Activated naive CD8-positive, alpha-beta T cell (primary cell): ENCODE measurements at regions not wholly inside any gene's neighbourhood (a gene's known extent, or its start where the extent isn't known, plus 50 kb on each side); places are given as distances from the start of the nearest gene placed in this dataset.
"Not testable (repeated sequence)": the region's sequence is repeated elsewhere in the genome, so short reads cannot be mapped to it uniquely, and the experiment has no call there.

Experiments used
- H3K27ac Mint-ChIP-seq: one replicate; pipeline ENCODE4 v1.8.0; 2021; ENCODE audit warnings: mixed read lengths
- H3K27me3 Mint-ChIP-seq: one replicate; pipeline ENCODE4 v1.8.0; 2021; ENCODE audit warnings: mixed read lengths
- H3K36me3 Mint-ChIP-seq: one replicate; pipeline ENCODE4 v1.8.0; 2021; ENCODE audit warnings: mixed read lengths
- H3K4me1 Mint-ChIP-seq: one replicate; pipeline ENCODE4 v1.8.0; 2021; ENCODE audit warnings: low read depth, mixed read lengths
- H3K4me3 Mint-ChIP-seq: one replicate; pipeline ENCODE4 v1.8.0; 2021; ENCODE audit warnings: mild to moderate bottlenecking, mixed read lengths
- H3K9me3 Mint-ChIP-seq: one replicate; pipeline ENCODE4 v1.8.0; 2021; ENCODE audit warnings: low read depth, mixed read lengths

DNA sequence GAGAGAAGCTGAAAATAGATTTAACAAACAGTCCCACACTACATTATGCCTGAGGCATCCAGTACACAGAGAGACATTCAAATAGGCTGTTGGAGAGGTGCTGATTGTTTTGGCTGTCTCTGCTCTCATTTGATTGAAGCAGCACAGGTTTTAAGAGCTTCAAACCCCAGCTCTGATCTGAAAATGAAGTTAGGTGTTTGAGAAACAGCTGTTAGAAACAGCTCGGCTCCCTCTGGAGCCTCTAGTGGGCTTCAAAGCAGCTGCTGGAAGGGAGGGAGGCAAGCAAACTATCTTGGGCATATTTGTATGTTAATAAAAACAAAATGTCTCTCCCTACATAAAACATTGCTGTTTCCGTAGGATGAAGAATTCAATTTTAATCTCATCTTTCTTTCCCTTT lies 607.3 kb upstream of the GOT2 start:
- H3K36me3 Mint-ChIP-seq: no peaks in the 10 kb centered on the region
- no peak overlapping the region for H3K27ac Mint-ChIP-seq
- H3K4me3 Mint-ChIP-seq: no peak overlapping the region
- no peaks in the 10 kb centered on the region for H3K4me1 Mint-ChIP-seq
- peaks cover 8% of the 10 kb centered on the region for H3K9me3 Mint-ChIP-seq
- no peaks in the 10 kb centered on the region for H3K27me3 Mint-ChIP-seq

DNA sequence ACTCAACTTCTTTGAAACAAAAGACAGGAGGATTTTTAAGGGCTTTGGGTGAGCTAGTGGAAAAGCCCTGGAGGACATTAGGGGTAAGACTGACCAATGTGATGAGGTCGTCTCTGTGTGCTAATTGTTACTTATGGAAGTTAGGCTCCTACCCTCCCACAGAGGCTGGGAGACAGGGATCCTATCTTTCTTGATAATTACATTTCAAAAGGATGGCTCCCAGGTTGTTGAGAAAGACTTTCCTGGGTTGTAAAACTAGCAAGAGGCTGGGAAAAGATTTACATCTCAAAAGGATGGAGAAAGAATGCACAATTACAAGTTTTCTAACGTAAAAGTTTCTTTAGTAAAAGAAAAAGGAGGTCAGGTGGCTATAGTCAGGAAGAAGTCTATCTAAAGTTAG lies 605.8 kb upstream of the GOT2 start:
- peaks cover 8% of the 10 kb centered on the region for H3K9me3 Mint-ChIP-seq
- no peak overlapping the region for H3K4me3 Mint-ChIP-seq
- H3K27ac Mint-ChIP-seq: no peak overlapping the region
- H3K4me1 Mint-ChIP-seq: no peaks in the 10 kb centered on the region
- H3K36me3 Mint-ChIP-seq: no peaks in the 10 kb centered on the region
- H3K27me3 Mint-ChIP-seq: no peaks in the 10 kb centered on the region

DNA sequence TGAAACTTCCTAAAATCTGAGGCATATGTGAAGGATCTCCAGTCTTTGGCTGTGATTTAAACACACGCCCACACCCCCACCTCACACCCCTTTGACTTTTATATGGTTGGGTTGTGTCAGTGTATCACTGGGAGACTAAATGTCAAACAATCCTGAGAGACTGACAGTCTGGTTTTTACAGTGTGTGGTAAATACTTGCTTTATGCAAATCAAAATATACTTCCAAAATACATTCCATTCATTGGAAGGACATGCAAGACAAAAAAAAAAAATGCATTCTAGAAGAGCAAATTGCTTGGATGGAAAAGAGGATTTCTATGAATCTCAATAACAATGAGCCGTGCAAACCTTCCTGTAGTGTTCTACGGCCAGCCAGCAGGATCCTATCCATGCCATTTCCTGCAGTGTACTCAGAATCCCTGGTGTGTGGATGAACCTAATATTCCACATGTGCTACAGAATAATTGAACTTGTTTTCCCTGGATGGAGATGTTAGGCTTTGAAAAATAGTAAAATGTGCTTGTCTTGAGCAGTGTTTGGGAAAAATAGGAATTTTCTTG lies 602.1 kb upstream of the GOT2 start:
- Mint-ChIP-seq H3K4me1 (no peaks in the 10 kb centered on the region), H3K27ac (no peak overlapping the region), H3K9me3 (peaks cover 8% of the 10 kb centered on the region), H3K36me3 (no peaks in the 10 kb centered on the region), H3K4me3 (no peak overlapping the region), H3K27me3 (no peaks in the 10 kb centered on the region)

DNA sequence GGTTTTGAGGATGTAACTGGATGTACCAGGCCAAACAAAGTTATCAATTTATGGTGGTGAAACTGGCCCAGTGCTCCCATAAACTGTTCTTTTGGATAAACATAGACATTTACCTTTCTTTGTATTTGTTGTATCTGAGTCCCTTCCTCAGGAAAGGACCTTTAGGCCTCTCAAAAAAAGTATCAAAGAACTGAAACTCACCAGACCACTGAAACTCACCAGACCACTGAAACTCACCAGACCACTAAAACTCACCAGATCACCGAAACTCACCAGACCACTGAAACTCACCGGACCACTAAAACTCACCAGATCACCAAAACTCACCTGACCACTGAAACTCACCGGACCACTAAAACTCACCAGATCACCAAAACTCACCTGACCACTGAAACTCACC lies 597.6 kb upstream of the GOT2 start:
- H3K4me3 Mint-ChIP-seq, H3K27ac Mint-ChIP-seq, H3K9me3 Mint-ChIP-seq, H3K36me3 Mint-ChIP-seq, H3K27me3 Mint-ChIP-seq, H3K4me1 Mint-ChIP-seq: not testable (repeated sequence)

DNA sequence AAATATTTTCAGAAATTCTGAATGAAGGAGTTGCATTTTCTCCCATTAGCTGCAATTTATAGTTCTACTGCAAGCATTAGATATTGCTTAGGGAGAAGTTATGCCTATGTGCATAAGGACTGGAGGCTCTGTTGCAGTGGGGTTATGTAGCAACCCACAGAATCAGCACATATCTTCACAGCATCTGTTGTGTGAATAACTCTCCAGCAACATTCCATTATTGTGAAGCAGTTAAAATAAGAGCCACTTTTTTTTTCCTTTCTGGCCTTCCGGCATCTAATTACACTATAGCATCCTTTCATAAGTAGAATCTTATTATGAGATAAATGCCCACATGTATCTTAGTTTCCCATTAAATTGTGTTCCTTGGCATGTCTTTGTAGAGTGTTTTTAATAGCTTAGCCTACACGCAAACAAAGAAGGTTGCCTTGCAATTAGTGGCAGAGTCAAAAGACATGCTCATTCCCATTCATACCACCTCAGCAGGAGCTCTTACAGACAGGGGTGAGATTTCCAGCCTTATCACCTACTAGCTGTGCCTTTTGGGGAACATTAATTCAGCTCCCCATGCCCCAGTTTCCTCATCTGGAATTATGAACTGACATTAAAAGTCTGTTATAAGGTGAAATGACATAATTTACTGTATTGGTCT lies 596.0 kb upstream of the GOT2 start:
- Mint-ChIP-seq H3K4me3 (no peak overlapping the region), H3K4me1 (no peaks in the 10 kb centered on the region), H3K36me3 (no peaks in the 10 kb centered on the region), H3K27ac (no peak overlapping the region), H3K27me3 (no peaks in the 10 kb centered on the region), H3K9me3 (peaks cover 10% of the 10 kb centered on the region)

DNA sequence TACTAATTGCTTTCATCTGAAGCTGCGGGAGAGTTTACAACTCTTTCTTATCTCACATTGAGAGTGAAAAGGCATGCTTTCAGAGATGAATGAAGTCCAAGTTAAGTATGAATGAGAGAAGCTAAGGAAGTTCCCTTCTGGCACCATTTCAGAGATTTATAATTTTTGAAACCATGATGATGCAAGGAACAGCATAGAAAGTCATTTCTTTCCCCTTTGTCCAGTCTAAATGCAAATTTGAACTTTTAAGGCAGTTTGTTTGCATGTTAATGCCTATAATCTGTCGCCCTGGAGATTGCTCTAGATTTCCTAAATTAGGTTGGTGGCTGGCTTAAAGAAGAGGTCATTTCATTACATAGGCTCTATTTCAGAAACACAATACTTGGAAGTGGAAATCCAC lies 594.8 kb upstream of the GOT2 start:
- Mint-ChIP-seq H3K36me3 (no peaks in the 10 kb centered on the region), H3K4me1 (no peaks in the 10 kb centered on the region), H3K27ac (no peak overlapping the region), H3K4me3 (no peak overlapping the region), H3K27me3 (no peaks in the 10 kb centered on the region), H3K9me3 (peaks cover 10% of the 10 kb centered on the region)

DNA sequence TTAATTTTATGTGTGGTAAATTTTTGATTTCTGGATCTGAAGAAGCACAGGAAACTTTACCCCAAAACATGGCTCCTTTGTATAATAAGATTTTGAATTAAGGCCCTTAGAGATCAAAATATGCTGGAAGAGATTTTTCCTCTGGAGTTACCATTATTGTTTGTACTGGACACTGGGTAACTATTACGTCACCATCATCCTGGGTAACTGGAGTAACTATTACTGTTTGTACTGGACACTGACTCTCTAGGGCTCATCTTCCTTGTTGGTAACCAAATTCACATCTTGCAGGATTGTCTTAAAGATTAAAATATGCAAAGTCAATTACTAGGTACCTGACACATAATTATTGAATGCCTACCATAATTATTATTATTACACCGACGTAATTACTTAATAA lies 593.8 kb upstream of the GOT2 start:
- Mint-ChIP-seq H3K4me1 (no peaks in the 10 kb centered on the region), H3K9me3 (peaks cover 14% of the 10 kb centered on the region), H3K27me3 (no peaks in the 10 kb centered on the region), H3K27ac (no peak overlapping the region), H3K4me3 (no peak overlapping the region), H3K36me3 (no peaks in the 10 kb centered on the region)

DNA sequence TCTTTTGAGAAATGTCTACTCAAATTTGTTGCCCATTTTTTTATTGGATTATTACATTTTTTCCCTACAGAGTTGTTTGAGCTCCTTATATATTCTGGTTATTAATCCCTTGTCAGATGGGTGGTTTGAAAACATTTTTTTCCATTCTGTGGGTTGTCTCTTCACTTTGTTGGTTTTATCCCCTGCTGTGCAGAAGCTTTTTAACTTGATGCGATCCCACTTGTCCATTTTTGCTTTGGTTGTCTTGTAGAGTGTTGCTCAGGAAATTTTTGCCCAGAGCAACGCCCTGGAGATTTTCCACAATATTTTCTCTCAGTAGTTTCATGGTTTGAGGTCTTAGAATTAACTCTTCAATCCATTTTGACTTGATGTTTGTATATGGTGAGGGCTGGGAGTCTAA lies 592.8 kb upstream of the GOT2 start:
- Mint-ChIP-seq H3K36me3 (no peaks in the 10 kb centered on the region), H3K27ac (no peak overlapping the region), H3K4me1 (no peaks in the 10 kb centered on the region), H3K9me3 (peaks cover 14% of the 10 kb centered on the region), H3K4me3 (no peak overlapping the region), H3K27me3 (no peaks in the 10 kb centered on the region)

DNA sequence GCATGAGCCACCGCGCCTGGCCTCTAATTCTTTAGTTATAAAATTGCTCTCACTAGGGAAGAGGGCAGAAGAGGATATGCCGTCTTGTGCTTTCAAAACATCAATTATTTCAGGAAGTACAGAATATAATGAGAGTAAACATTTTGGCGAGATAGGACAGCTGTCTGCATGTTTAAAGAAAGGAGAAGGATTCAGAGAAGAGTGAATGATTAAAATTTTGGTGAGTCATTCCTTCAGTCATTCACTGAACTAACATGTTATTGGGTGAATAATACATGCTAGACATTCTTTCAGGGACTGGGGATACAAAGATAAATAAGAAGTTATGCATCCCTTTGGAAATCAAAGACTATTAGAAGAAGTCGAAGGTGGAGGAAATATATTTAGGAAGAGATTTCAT lies 590.3 kb upstream of the GOT2 start:
- Mint-ChIP-seq H3K36me3 (no peaks in the 10 kb centered on the region), H3K4me3 (no peak overlapping the region), H3K27me3 (no peaks in the 10 kb centered on the region), H3K27ac (no peak overlapping the region), H3K4me1 (no peaks in the 10 kb centered on the region), H3K9me3 (peaks cover 14% of the 10 kb centered on the region)

DNA sequence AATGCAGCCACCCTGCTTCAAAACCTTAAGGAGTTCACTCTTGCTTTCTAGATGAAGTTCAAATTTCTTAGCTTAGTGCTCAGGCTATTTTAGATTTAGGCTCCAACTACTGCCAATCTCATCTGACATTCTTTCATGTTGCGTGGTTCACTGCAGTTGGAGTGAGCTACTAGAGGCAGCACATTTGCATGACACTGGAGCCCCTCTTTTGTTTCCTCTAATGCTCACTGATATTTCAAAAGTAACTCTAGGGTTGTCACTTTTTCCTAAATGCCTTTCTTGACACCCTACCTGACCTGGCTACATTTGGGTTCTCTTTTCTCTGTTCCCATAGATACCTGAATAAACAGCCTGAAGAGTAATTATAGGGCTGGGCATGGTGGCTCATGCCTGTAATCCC lies 586.5 kb upstream of the GOT2 start:
- Mint-ChIP-seq H3K9me3 (peaks cover 8% of the 10 kb centered on the region), H3K36me3 (no peaks in the 10 kb centered on the region), H3K4me3 (no peak overlapping the region), H3K4me1 (no peaks in the 10 kb centered on the region), H3K27ac (no peak overlapping the region), H3K27me3 (no peaks in the 10 kb centered on the region)

DNA sequence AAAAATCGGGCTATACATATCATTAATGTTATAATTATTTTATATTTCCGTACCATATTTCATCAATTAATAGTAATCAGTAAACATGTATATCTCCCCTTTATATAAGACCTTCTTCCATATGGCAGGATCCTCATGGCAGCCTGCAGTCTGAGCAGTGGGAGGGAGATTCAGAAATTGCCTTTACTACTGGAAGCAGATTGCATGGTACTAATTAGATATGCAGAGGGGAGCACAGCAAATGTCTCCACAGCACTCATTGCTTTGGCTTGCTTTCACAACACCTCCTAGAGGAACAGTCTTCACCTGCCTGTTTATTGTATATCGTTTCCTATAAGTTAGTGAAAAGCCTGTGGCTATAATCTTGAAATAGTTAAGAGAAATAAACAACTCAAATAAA lies 585.8 kb upstream of the GOT2 start:
- Mint-ChIP-seq H3K4me3 (no peak overlapping the region), H3K9me3 (peaks cover 8% of the 10 kb centered on the region), H3K4me1 (no peaks in the 10 kb centered on the region), H3K36me3 (no peaks in the 10 kb centered on the region), H3K27ac (no peak overlapping the region), H3K27me3 (no peaks in the 10 kb centered on the region)

DNA sequence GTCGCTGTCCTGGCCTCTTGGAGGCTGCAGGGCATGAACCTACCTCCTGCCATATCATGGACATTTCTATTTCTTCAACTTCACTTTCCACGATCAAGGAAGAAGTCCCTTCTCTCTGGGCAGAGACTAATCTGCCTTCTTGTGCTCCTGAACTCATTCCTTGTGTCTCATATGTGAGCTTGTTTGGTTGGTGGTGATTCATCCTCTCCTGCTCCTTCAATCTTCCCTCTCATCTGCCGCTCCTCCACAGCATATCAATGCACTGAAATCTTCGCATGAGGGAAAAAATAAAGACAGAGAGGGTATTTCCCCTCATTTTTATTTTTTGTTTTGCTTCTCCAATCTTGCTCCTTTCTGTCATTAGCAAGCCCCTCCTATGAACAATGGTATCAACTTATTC lies 571.7 kb upstream of the GOT2 start:
- no peaks in the 10 kb centered on the region for H3K4me1 Mint-ChIP-seq
- no peaks in the 10 kb centered on the region for H3K36me3 Mint-ChIP-seq
- no peak overlapping the region for H3K27ac Mint-ChIP-seq
- no peaks in the 10 kb centered on the region for H3K27me3 Mint-ChIP-seq
- no peaks in the 10 kb centered on the region for H3K9me3 Mint-ChIP-seq
- no peak overlapping the region for H3K4me3 Mint-ChIP-seq

DNA sequence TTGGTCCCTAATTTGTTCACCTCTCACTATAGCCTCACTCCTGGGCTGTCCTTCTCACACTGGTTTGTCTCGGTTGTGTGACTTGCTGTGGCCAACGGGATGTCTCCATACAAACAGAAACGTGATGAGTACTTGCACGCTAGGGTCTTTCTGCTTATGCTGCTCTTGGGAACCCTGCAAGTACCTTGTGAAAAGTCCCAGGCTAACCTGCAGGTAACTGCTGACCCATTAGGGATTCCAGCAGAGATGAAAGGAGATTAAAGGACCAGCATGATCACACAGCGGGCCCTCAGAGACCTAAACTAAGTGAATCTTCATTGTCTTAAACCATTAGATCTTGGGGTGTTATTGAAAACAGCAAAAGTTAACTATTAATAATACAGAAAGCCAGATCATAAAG lies 562.8 kb upstream of the GOT2 start:
- no peaks in the 10 kb centered on the region for H3K36me3 Mint-ChIP-seq
- H3K27ac Mint-ChIP-seq: no peak overlapping the region
- H3K27me3 Mint-ChIP-seq: peaks cover 3% of the 10 kb centered on the region
- no peak overlapping the region for H3K4me3 Mint-ChIP-seq
- H3K9me3 Mint-ChIP-seq: no peaks in the 10 kb centered on the region
- H3K4me1 Mint-ChIP-seq: no peaks in the 10 kb centered on the region

DNA sequence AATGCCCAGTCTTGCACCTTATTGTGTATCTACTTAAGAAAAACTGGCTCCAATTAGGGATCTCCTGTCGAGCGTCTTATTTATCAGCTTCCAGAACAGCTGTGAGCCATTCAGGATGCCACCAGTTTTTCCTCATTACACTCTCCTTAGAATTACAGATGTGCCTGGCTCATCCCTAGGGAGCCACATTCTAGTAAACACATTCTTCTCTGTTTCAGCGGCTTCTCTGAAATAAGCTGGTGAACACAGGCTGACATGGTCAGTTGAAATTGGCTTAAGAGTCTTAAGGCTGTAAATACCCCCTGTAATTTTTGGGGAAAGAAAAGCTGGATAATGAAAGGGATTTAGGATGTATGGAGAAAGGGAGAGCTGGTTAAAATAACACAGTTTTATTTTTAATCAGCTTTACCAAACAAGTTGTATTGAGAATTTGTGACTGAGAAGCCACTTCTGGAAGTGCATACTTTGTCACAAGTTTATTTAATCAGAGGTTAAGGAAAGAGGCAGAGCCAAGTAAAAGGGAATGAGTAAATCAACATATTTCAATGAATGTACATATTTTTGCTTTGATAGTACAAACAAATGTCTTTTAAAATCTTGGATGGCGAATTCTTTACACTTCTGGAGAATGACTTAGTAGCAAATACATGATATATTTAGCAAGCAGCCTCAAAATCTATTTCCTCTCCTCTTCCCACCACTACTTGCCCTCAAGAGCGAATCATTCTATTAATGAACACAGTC lies 562.0 kb upstream of the GOT2 start:
- H3K9me3 Mint-ChIP-seq: no peaks in the 10 kb centered on the region
- peaks cover 3% of the 10 kb centered on the region for H3K27me3 Mint-ChIP-seq

DNA sequence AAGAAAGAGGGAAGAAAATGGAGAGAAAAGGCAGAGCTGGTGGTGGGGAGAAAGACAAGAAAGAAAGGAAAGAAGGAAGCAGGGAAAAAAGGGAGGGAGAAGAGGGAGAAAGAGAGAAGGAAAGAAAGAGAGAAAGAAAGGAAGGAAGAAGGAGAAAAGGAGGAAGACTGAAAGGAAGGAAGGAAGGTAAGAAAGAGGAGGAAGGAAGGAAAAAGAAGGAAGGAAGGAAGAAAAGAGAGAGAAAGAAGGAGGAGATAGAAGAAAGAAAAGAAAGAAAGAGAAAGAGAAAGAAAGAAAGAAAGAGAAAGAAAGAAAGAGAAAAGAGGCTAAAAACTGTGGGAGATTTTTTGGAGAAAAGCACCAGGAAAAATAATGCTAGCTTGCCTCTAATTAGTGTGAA lies 561.4 kb upstream of the GOT2 start:
- Mint-ChIP-seq H3K9me3 (no peaks in the 10 kb centered on the region), H3K4me3 (no peak overlapping the region), H3K27ac (no peak overlapping the region), H3K4me1 (no peaks in the 10 kb centered on the region), H3K27me3 (peaks cover 3% of the 10 kb centered on the region), H3K36me3 (no peaks in the 10 kb centered on the region)

More for the DNA sequence above, 562.0 kb upstream of the GOT2 start:
- Mint-ChIP-seq H3K4me3 (no peak overlapping the region), H3K4me1 (no peaks in the 10 kb centered on the region), H3K27ac (no peak overlapping the region), H3K36me3 (no peaks in the 10 kb centered on the region)

DNA sequence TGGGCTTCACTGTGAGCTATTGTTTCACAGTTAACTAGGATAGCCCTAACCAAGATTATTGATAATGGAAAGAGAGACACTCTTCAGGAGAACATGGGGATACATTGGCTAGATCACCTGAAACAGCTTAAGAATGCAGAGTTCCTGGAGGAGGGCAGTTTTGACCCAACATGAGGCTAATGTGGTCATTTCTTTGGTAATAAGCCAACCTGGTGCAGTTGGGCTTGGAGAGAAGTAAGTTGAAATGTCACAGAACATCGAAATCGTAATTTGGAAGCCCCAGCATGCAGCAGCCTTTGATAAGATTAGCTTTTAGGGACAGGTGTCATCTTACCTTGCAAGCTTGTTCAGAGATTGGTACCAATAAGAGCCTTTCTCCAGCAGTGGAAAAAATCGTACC lies 556.6 kb upstream of the GOT2 start:
- Mint-ChIP-seq H3K4me3 (no peak overlapping the region), H3K27me3 (no peaks in the 10 kb centered on the region), H3K9me3 (peaks cover 8% of the 10 kb centered on the region), H3K36me3 (no peaks in the 10 kb centered on the region), H3K27ac (no peak overlapping the region), H3K4me1 (no peaks in the 10 kb centered on the region)
